ENCODE measurements at regions not wholly inside any gene's neighbourhood (a gene's known extent, or its start where the extent isn't known, plus 50 kb on each side); places are given as distances from the start of the nearest gene placed in this dataset.

GRCh38 chr15:100753503-100753902 lies 126.1 kb upstream of the ALDH1A3 start:
- Histone ChIP-seq H3K4me3 (ENCODE audit: low read length) (no peak overlapping the region), H3K36me3 (ENCODE audit: control insufficient read depth, insufficient read depth, low read length, severe bottlenecking) (no peaks in the 10 kb centered on the region), H3K9ac (ENCODE audit: low read length) (no peak overlapping the region), H3K4me1 (ENCODE audit: control insufficient read depth, insufficient read depth, low read length) (peaks cover 17% of the 10 kb centered on the region), H3K9me3 (ENCODE audit: control insufficient read depth, low read length) (peaks cover 8% of the 10 kb centered on the region), H3K27me3 (replicated peaks; ENCODE audit: control insufficient read depth, insufficient read depth, low read length) (no peaks in the 10 kb centered on the region)
- DNase-seq (ENCODE audit: low read depth) = no peak

- no peaks in the 10 kb centered on the region for H3K36me3 ChIP-seq (ENCODE audit: control insufficient read depth, insufficient read depth, low read length, severe bottlenecking)
Observed at GRCh38 chr15:100757661-100758060, 122.0 kb upstream of the ALDH1A3 start.

GRCh38 chr15:100758555-100758954 lies 121.1 kb upstream of the ALDH1A3 start:
- H3K27me3 ChIP-seq (replicated peaks; ENCODE audit: control insufficient read depth, insufficient read depth, low read length) = no peaks in the 10 kb centered on the region
- peak overlapping the region; percentile 62 for H3K4me3 ChIP-seq (ENCODE audit: low read length)
- DNase-seq (ENCODE audit: low read depth) = no peak
- peaks cover 38% of the 10 kb centered on the region for H3K4me1 ChIP-seq (ENCODE audit: control insufficient read depth, insufficient read depth, low read length)
- H3K9me3 ChIP-seq (ENCODE audit: control insufficient read depth, low read length) = no peaks in the 10 kb centered on the region
- peak overlapping the region; percentile 71 for H3K9ac ChIP-seq (ENCODE audit: low read length)
- H3K36me3 ChIP-seq (ENCODE audit: control insufficient read depth, insufficient read depth, low read length, severe bottlenecking) = no peaks in the 10 kb centered on the region

More at GRCh38 chr15:100757661-100758060, 122.0 kb upstream of the ALDH1A3 start:
- Histone ChIP-seq H3K4me3 (ENCODE audit: low read length) (no peak overlapping the region), H3K9ac (ENCODE audit: low read length) (peak overlapping the region; percentile 20), H3K9me3 (ENCODE audit: control insufficient read depth, low read length) (no peaks in the 10 kb centered on the region), H3K4me1 (ENCODE audit: control insufficient read depth, insufficient read depth, low read length) (peaks cover 31% of the 10 kb centered on the region), H3K27me3 (replicated peaks; ENCODE audit: control insufficient read depth, insufficient read depth, low read length) (no peaks in the 10 kb centered on the region)
- DNase-seq (ENCODE audit: low read depth) = no peak

GRCh38 chr15:100759106-100759505 lies 120.5 kb upstream of the ALDH1A3 start:
- DNase-seq (ENCODE audit: low read depth) = peak; percentile 78
- H3K9me3 ChIP-seq (ENCODE audit: control insufficient read depth, low read length) = no peaks in the 10 kb centered on the region
- no peaks in the 10 kb centered on the region for H3K36me3 ChIP-seq (ENCODE audit: control insufficient read depth, insufficient read depth, low read length, severe bottlenecking)
- peak overlapping the region; percentile 71 for H3K9ac ChIP-seq (ENCODE audit: low read length)
- H3K27me3 ChIP-seq (replicated peaks; ENCODE audit: control insufficient read depth, insufficient read depth, low read length) = no peaks in the 10 kb centered on the region
- H3K4me3 ChIP-seq (ENCODE audit: low read length) = peak overlapping the region; percentile 62
- H3K4me1 ChIP-seq (ENCODE audit: control insufficient read depth, insufficient read depth, low read length) = peaks cover 44% of the 10 kb centered on the region

GRCh38 chr15:100759698-100760356 lies 119.8 kb upstream of the ALDH1A3 start:
- no peaks in the 10 kb centered on the region for H3K36me3 ChIP-seq (ENCODE audit: control insufficient read depth, insufficient read depth, low read length, severe bottlenecking)
- peak overlapping the region; percentile 71 for H3K9ac ChIP-seq (ENCODE audit: low read length)
- H3K27me3 ChIP-seq (replicated peaks; ENCODE audit: control insufficient read depth, insufficient read depth, low read length) = no peaks in the 10 kb centered on the region
- DNase-seq (ENCODE audit: low read depth) = peak; percentile 64
- no peaks in the 10 kb centered on the region for H3K9me3 ChIP-seq (ENCODE audit: control insufficient read depth, low read length)
- peaks cover 51% of the 10 kb centered on the region for H3K4me1 ChIP-seq (ENCODE audit: control insufficient read depth, insufficient read depth, low read length)
- peak overlapping the region; percentile 62 for H3K4me3 ChIP-seq (ENCODE audit: low read length)

- Histone ChIP-seq H3K4me3 (ENCODE audit: low read length) (no peak overlapping the region), H3K27me3 (replicated peaks; ENCODE audit: control insufficient read depth, insufficient read depth, low read length) (no peaks in the 10 kb centered on the region), H3K9ac (ENCODE audit: low read length) (no peak overlapping the region), H3K4me1 (ENCODE audit: control insufficient read depth, insufficient read depth, low read length) (peaks cover 57% of the 10 kb centered on the region), H3K36me3 (ENCODE audit: control insufficient read depth, insufficient read depth, low read length, severe bottlenecking) (no peaks in the 10 kb centered on the region), H3K9me3 (ENCODE audit: control insufficient read depth, low read length) (no peaks in the 10 kb centered on the region)
- DNase-seq (ENCODE audit: low read depth) = no peak
Observed at GRCh38 chr15:100760357-100760903, 119.2 kb upstream of the ALDH1A3 start.

- Histone ChIP-seq H3K27me3 (replicated peaks; ENCODE audit: control insufficient read depth, insufficient read depth, low read length) (no peaks in the 10 kb centered on the region), H3K4me1 (ENCODE audit: control insufficient read depth, insufficient read depth, low read length) (peaks cover 60% of the 10 kb centered on the region), H3K9ac (ENCODE audit: low read length) (no peak overlapping the region), H3K4me3 (ENCODE audit: low read length) (no peak overlapping the region), H3K9me3 (ENCODE audit: control insufficient read depth, low read length) (no peaks in the 10 kb centered on the region), H3K36me3 (ENCODE audit: control insufficient read depth, insufficient read depth, low read length, severe bottlenecking) (no peaks in the 10 kb centered on the region)
- DNase-seq (ENCODE audit: low read depth) = no peak
Observed at GRCh38 chr15:100761290-100761935, 118.2 kb upstream of the ALDH1A3 start.

GRCh38 chr15:100762289-100762688 lies 117.3 kb upstream of the ALDH1A3 start:
- no peak for DNase-seq (ENCODE audit: low read depth)
- Histone ChIP-seq H3K9me3 (ENCODE audit: control insufficient read depth, low read length) (no peaks in the 10 kb centered on the region), H3K36me3 (ENCODE audit: control insufficient read depth, insufficient read depth, low read length, severe bottlenecking) (no peaks in the 10 kb centered on the region), H3K9ac (ENCODE audit: low read length) (no peak overlapping the region), H3K27me3 (replicated peaks; ENCODE audit: control insufficient read depth, insufficient read depth, low read length) (no peaks in the 10 kb centered on the region), H3K4me1 (ENCODE audit: control insufficient read depth, insufficient read depth, low read length) (peaks cover 59% of the 10 kb centered on the region), H3K4me3 (ENCODE audit: low read length) (no peak overlapping the region)

- Histone ChIP-seq H3K4me3 (ENCODE audit: low read length) (no peak overlapping the region), H3K4me1 (ENCODE audit: control insufficient read depth, insufficient read depth, low read length) (peaks cover 50% of the 10 kb centered on the region), H3K36me3 (ENCODE audit: control insufficient read depth, insufficient read depth, low read length, severe bottlenecking) (no peaks in the 10 kb centered on the region), H3K9ac (ENCODE audit: low read length) (no peak overlapping the region), H3K27me3 (replicated peaks; ENCODE audit: control insufficient read depth, insufficient read depth, low read length) (no peaks in the 10 kb centered on the region), H3K9me3 (ENCODE audit: control insufficient read depth, low read length) (no peaks in the 10 kb centered on the region)
- no peak for DNase-seq (ENCODE audit: low read depth)
Observed at GRCh38 chr15:100762913-100763834, 116.5 kb upstream of the ALDH1A3 start.

- H3K4me3 ChIP-seq (ENCODE audit: low read length) = no peak overlapping the region
- no peak for DNase-seq (ENCODE audit: low read depth)
- H3K9ac ChIP-seq (ENCODE audit: low read length) = peak overlapping the region; percentile 4
- no peaks in the 10 kb centered on the region for H3K27me3 ChIP-seq (replicated peaks; ENCODE audit: control insufficient read depth, insufficient read depth, low read length)
- peaks cover 41% of the 10 kb centered on the region for H3K4me1 ChIP-seq (ENCODE audit: control insufficient read depth, insufficient read depth, low read length)
- no peaks in the 10 kb centered on the region for H3K9me3 ChIP-seq (ENCODE audit: control insufficient read depth, low read length)
- H3K36me3 ChIP-seq (ENCODE audit: control insufficient read depth, insufficient read depth, low read length, severe bottlenecking) = no peaks in the 10 kb centered on the region
Observed at GRCh38 chr15:100763835-100764750, 115.5 kb upstream of the ALDH1A3 start.
